HG03354 (cell line): ENCODE measurements at regions not wholly inside any gene's neighbourhood (a gene's known extent, or its start where the extent isn't known, plus 50 kb on each side); places are given as distances from the start of the nearest gene placed in this dataset.

Experiments
- ATAC-seq: cut with Tn5 transposase; IDR thresholded peaks from one replicate; pipeline ENCODE4 v1.9.1; 2021; ENCODE audit warnings: mild to moderate bottlenecking; ENCODE audit not compliant: unreplicated experiment, poor library complexity, severe bottlenecking

GRCh38 chr11:23687991-23688390 lies 808.9 kb upstream of the LUZP2 start:
- no peak for ATAC-seq

DNA sequence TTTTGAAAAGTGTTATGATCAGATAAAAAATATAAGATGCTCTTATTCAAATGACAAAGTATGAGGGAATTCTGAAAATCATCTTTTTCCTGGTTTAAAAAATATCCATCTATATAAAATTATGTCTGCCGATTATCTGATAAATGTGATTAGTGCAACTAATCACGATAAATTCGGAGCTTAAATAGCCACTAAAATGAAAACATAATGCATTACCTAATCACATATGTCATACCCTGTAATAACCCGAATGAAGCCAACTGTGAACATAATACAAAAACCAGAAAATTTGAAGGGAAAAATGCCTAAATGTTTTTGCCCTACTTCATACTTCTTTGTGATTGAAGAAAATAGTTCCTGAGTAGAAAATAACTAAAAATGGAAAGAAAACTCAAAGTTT lies 808.4 kb upstream of the LUZP2 start:
- no peak for ATAC-seq

- no peak for ATAC-seq
Measured at GRCh38 chr11:23688835-23689234, 808.0 kb upstream of the LUZP2 start.

- ATAC-seq, result no peak
Measured at GRCh38 chr11:23696688-23697415, 800.0 kb upstream of the LUZP2 start.

DNA sequence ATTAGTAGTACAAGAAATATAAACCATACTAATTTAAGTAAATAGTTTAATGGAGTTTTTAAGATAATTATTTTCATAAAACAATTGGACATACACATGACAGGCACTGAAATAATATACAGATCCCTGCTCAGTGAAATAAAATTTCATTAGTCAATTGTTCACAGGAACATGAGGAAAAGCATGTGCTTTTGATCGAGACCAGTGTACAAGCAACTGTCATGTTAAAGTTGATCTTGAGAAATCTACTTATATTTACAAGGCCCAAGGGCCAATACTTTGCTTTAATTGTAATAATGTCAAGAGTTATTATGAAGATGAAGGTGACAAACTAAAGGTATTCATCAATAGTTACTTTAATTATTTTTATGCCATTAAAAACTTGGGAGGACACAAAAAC lies 792.7 kb upstream of the LUZP2 start:
- no peak for ATAC-seq

GRCh38 chr11:23711981-23712380 lies 784.9 kb upstream of the LUZP2 start:
- no peak for ATAC-seq

- ATAC-seq, result no peak
Measured at GRCh38 chr11:23719016-23719415, 777.8 kb upstream of the LUZP2 start.

DNA sequence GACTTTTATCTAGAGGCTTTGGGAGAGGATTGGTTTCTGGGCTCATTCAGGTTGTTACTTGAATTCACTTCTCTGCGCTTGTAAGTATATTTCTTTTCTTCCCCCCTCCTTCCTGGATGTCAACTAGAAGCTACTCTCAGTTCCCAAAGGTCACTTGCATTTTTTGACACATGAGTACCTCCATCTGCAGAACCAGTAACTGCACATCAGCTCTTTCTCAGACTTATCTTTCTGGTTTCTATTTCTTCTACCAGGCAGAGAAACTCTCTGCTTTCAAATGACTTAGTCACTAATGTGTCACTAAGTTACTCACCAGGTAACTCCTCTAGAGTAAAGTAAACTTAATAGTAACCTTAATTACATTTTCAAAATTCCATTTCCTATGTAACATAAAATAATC lies 773.0 kb upstream of the LUZP2 start:
- ATAC-seq, result peak; percentile 79

DNA sequence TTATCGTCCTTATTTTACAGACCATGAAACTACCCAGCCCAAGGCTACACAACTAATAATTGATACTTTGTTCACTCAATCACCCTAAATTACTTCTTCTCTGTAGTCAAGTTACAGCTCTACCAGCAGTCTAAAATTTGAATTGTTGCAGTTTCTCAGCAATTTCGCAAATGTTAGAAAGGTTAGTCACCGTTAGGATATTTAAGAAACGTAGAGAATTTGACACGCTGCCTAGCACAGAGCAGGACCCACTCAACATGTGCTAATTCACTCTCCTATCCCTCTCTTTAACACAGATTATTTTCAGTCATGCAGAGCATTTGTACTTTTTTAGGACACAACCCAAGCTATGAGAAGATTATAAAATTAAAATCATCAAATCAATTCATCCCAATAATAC lies 771.1 kb upstream of the LUZP2 start:
- no peak for ATAC-seq

GRCh38 chr11:23727387-23727786 lies 769.5 kb upstream of the LUZP2 start:
- ATAC-seq, result no peak

DNA sequence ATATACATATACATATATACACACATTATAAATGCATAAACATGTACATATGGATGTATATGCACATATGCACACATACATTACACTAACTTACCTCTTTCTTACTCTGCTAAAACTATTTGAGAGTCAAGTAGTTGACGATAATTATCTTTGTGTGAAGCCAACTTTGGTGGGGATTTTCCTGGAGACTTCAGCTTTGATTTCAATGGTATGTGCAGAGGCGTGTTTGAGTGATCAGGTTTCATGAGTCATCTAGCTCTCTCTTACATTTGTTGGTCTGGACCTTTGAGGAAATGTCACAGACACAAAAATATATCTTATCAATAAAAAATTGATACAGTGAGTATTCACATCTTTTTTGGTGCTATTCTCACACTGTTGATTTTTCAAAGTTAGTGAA lies 769.1 kb upstream of the LUZP2 start:
- ATAC-seq, result no peak

- no peak for ATAC-seq
Measured at GRCh38 chr11:23729088-23729487, 767.8 kb upstream of the LUZP2 start.

DNA sequence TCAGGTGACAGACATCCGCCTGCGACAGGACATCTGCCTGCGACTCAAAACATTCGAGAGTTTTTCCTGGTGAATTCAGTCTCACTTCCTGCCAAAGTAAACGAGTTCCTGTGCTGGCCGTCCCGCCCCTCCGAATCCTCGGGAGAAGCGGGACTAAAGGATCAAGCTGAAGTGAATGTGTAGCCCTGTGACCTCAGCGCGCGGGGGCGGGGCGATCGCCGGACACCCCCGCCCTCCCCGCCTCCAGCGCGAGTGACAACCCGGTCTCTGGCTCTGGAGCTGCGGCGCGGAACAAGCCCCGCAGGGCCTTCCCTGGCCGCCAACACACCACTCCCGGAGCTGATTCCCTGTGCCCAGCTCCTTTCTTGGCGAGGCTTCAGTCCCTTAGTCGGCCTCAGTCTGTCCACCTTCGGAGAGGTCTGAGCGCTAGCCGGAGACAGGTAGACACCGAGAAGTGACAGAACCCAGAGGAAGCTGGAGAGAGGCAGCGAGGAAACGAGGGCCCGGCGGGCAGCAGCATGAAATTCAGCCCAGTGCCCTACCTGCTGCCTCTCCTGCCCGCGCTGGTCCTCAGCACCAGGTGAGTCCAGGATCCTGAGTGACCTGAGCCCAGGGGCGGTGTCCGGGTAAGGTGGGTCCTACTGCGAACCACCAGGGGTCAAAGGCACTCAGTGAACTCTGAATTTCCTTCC lies 766.4 kb upstream of the LUZP2 start:
- no peak for ATAC-seq

DNA sequence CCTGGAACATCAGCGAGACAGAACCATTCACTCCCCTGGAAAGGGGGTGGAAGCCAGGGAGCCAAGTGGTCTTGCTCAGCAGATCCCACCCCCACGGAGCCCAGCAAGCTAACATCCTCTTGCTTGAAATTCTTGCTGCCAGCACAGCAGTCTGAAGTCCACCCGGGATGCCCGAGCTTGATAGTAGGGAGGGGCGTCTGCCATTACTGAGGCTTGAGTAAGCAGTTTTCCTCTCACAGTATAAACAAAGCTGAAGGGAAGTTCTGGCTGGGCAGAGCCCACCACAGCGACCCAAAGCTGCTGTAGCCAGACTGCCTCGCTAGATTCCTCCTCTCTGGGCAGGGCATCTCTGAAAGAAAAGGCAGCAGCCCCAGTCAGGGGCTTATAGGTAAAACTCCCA lies 764.8 kb upstream of the LUZP2 start:
- ATAC-seq, result no peak

DNA sequence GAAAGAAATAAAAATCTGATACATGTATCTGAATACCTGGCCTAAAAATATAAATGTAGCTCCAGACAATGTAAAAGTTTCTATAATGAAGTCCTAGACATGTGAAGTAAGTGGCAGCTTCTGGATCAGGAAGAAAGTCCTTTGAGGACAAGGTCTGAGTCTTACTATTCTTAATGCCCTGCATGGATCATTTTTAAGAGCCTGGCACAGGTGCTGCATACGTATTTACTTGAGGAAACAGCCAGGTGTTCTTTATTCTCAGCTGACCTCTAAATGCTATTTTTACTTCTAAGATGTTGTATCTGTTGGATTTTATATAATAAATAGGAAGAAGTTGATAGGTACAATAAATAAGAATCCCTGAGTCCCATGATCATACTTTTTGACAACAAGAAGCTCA lies 750.0 kb upstream of the LUZP2 start:
- no peak for ATAC-seq

- ATAC-seq, result no peak
Measured at GRCh38 chr11:23749762-23750430, 747.0 kb upstream of the LUZP2 start.

DNA sequence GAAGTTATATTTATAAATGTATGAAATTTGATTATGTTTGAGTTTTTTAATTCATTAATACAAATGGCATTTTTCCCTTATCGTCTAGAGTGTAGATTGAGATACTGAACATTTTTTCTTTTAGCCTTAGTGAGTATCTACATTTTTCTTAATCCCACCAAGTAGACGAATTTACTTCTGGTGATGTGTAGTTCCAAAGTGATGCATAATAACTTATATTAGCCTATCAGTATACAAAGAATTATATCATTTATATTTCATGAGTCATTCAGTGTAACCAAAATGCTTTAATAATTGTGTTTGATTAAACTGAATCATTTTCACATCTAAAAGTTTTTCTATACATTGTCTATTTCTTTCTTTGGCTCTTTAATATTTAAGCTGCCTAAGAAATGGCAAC lies 745.6 kb upstream of the LUZP2 start:
- no peak for ATAC-seq

GRCh38 chr11:23755076-23755475 lies 741.8 kb upstream of the LUZP2 start:
- ATAC-seq, result no peak

- no peak for ATAC-seq
Measured at GRCh38 chr11:23755769-23756168, 741.1 kb upstream of the LUZP2 start.

DNA sequence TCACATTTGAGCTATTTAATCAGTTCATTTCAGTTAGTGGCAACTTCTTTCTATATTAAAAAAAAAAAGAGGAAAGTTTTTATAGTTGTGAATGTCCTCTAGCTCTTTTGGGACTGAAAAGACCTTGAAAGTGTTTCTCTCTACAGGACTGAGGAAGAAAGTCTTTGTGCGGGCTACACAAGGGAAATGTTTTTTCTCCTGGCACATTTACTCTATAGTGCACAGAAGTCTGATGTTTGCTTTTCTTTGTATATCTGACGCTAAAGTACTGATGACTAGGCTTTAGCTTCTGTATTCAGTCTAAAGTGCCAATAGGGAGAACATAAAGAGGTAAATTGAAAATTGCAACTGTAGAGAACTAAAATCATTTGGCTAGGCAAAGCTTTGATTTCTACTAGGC lies 737.4 kb upstream of the LUZP2 start:
- ATAC-seq, result no peak

- no peak for ATAC-seq
Measured at GRCh38 chr11:23764286-23764685, 732.6 kb upstream of the LUZP2 start.
